ENCODE measurements at regions not wholly inside any gene's neighbourhood (a gene's known extent, or its start where the extent isn't known, plus 50 kb on each side); places are given as distances from the start of the nearest gene placed in this dataset.

- TF ChIP-seq ZNF8 (CRISPR knock-in tag; IDR thresholded peaks at IDR 0.05) (no peak), CREB5 (CRISPR knock-in tag; IDR thresholded peaks at IDR 0.05; ENCODE audit: low read depth) (no peak)
Measured at GRCh38 chr14:38524636-38525509, 269.0 kb upstream of the CLEC14A start.

Data from SK-N-SH treated with all-trans-retinoic acid at 6 μM for 48 hours (cell line).